RWPE1 (cell line): ENCODE measurements at regions not wholly inside any gene's neighbourhood (a gene's known extent, or its start where the extent isn't known, plus 50 kb on each side); places are given as distances from the start of the nearest gene placed in this dataset.

Experiments used
- CTCF ChIA-PET: fragments of 350-600 bp; sonication (Branson Sonifier 250); formaldehyde crosslinking; extraction: SDS; loops from one replicate; lab custom pipeline; 2021; lab: Yijun Ruan, JAX
- POLR2A ChIA-PET: fragments of 400-600 bp; formaldehyde crosslinking; extraction: SDS; loops from one replicate; lab custom pipeline; 2020; ENCODE audit warnings: antibody characterized with exemption; ENCODE audit not compliant: low non-redundant PET; lab: Yijun Ruan, JAX
- DNase-seq: peaks from one replicate; pipeline ENCODE4 v3.0.0; 2012; ENCODE audit warnings: low spot score
- H3K27ac ChIP-seq: fragments of 450-650 bp; 2 replicates; pipeline ENCODE4 v1.5.1; 2017
- TF ChIP-seq, protein P1 (sequence below): fragments of 450-650 bp; conservative IDR thresholded peaks from 2 replicates; pipeline ENCODE4 v1.5.1; 2017; ENCODE audit warnings: low read depth, mild to moderate bottlenecking

DNA sequence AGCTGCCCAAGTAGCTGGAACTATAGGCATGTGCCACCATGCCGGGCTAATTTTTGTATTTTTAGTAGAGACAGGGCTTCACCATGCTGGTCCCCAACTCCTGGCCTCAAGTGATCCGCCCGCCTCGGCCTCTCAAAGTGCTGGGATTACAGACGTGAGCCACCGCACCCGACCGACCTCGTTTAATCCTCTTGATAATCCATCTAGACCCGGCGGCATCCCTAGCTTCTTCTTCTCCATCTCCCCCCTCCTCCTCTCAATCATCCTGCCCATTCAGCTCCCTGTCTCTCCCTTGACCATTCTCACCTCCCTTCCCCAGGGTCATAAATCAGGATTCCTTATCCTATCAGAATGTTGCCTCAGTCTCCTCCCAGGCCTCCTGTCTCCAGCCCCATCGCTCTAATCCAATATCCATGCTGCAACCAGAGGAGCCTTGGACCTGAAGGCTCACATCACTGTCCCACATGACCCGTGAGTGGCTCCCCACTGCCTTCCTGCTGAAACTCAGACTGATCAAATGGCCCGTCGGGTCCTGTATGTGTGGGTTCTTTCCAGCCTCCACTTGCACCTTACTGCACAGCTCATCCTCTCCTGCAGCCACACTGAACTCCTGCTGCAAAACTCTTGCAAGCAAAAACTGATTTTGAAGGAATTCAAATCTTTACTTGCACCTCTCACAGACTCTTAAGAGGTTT is 74.1 kb upstream of the CDH5 start:
- TF ChIP-seq, protein P1, sequence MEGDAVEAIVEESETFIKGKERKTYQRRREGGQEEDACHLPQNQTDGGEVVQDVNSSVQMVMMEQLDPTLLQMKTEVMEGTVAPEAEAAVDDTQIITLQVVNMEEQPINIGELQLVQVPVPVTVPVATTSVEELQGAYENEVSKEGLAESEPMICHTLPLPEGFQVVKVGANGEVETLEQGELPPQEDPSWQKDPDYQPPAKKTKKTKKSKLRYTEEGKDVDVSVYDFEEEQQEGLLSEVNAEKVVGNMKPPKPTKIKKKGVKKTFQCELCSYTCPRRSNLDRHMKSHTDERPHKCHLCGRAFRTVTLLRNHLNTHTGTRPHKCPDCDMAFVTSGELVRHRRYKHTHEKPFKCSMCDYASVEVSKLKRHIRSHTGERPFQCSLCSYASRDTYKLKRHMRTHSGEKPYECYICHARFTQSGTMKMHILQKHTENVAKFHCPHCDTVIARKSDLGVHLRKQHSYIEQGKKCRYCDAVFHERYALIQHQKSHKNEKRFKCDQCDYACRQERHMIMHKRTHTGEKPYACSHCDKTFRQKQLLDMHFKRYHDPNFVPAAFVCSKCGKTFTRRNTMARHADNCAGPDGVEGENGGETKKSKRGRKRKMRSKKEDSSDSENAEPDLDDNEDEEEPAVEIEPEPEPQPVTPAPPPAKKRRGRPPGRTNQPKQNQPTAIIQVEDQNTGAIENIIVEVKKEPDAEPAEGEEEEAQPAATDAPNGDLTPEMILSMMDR: no peak
- CTCF ChIA-PET: interaction anchor here (0.6 kb wide), 1 partner anchor 14 kb away, joined by 3 read pairs; no protein-coding TSS in a partner anchor
- no peak for DNase-seq
- H3K27ac ChIP-seq: no peak overlapping the region
- POLR2A ChIA-PET: no interaction called here

DNA sequence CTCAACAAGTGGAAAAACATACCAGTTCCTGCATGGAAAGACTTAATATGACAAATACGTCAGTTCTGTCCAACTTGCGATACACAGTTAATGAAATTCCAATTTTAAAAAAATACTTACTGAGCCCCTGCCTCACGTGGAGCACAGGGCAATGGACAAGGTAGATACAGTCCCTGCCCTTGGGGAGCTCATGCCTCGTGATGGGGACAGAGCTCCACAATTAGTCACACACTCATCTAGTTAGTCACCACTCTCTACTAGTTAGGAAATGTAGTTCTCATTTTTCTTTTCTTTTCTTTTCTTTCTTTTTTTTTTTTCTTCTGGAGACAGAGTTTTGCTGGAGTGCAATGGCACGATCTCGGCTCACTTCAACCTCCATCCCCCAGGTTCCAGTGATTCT is 74.7 kb upstream of the CDH5 start:
- TF ChIP-seq, protein P1: no peak
- DNase-seq: no peak
- POLR2A ChIA-PET: no interaction called here
- CTCF ChIA-PET: interaction anchor here (0.6 kb wide), 1 partner anchor 13 kb away, joined by 3 read pairs; no protein-coding TSS in a partner anchor
- H3K27ac ChIP-seq: no peak overlapping the region

DNA sequence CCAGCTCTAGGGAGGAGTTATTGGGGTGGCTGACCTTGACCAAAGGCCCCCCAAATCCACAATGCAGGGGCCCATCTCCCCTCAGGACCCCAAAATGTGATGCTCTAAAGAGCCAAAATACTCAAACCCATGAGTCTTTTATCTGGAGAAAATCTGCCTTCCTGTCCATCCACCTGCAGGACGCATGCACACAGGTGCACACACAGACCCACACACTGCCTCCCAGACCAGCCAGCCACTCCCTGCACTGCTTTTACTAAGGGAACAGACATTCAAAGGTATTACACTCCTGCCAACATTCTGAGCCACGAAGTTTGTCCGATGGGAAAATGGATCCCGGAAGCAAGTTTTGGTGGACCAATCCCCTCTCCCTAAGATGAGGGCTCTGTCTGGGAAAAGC is 76.1 kb upstream of the CDH5 start:
- TF ChIP-seq, protein P1: no peak
- H3K27ac ChIP-seq: no peak overlapping the region
- CTCF ChIA-PET: no interaction called here

DNA sequence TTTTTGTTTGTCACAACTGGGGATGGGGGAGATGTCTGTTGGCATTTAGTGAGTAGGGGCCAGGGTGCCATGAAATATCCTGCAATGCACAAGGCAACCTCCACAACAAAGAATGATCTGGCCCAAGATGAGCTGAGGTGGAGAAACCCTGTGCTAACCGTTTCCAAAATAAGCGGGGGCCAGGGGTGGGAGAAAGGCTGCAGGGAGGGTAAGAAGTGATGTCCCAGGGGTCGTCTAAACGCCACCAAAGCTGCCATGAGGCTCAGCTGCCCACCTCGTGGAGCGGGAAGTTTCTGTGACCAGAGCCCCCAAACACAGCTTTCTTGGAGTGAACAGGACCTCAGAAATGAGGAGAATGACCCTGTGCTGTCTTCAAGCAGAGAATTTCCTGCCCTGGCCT is 76.5 kb upstream of the CDH5 start:
- no peak overlapping the region for H3K27ac ChIP-seq
- ChIA-PET POLR2A (no interaction called here), CTCF (no interaction called here)
- TF ChIP-seq, protein P1: no peak
- no peak for DNase-seq

More for the DNA sequence above, 76.1 kb upstream of the CDH5 start:
- no peak for DNase-seq
- POLR2A ChIA-PET: no interaction called here

DNA sequence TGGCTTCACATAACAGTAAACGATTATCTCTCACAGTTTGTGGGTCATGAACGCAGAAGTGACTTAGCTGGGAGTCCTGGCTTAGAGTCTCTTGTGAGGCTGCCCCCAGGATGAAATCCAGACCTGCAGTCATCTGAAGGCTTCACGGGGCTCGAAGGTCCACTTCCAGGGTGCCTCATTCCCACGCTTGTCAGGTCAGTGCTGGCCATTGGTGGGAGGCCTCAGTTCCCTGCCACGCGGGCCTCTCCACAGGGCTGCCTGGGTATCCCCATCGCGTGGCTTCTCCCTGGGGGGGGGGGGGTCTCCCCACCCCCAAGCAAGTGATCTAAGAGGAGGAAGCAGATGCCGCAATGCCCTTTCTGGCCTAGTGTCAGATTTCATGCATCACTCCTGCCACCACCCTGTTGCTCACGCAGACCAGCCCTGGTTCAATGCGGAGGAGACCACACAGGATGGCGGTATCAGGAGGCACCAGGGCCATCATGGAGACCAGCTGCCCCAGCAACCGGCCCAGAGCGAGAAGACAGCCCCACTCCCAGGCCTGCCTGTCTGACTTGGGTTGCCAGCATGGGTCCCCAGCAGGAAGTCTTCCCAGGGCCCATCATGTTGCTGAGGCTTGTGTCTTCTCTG is 77.3 kb upstream of the CDH5 start:
- CTCF ChIA-PET: interaction anchor here (1.6 kb wide), 1 partner anchor 10 kb away, joined by 5 read pairs; no protein-coding TSS in a partner anchor
- no peak for DNase-seq
- POLR2A ChIA-PET: no interaction called here

DNA sequence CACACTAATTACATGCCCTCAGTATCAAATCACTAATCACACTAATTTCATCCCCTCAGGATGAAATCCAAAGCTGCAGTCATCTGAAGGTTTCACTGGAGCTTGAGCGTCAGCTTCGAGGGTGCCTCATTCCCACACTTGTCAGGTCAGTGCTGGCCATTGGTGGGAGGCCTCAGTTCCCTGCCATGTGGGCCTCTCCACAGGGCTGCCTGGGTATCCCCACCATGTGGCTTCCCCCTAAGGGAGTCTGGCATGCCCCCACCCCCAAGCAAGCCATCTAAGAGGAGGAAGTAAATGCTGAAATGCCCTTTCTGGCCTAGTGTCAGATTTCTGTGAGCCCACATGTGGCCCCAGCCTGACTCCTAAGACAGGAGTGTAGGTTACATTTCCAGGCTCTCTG is 78.6 kb upstream of the CDH5 start:
- ChIA-PET CTCF (interaction anchor here (1.6 kb wide), 1 partner anchor 9 kb away, joined by 5 read pairs; no protein-coding TSS in a partner anchor), POLR2A (no interaction called here)
- TF ChIP-seq, protein P1: no peak
- H3K27ac ChIP-seq: no peak overlapping the region
- no peak for DNase-seq

More for the DNA sequence above, 77.3 kb upstream of the CDH5 start:
- H3K27ac ChIP-seq: no peak overlapping the region
- TF ChIP-seq, protein P1: no peak
